ENCODE measurements at regions not wholly inside any gene's neighbourhood (a gene's known extent, or its start where the extent isn't known, plus 50 kb on each side); places are given as distances from the start of the nearest gene placed in this dataset.

DNA sequence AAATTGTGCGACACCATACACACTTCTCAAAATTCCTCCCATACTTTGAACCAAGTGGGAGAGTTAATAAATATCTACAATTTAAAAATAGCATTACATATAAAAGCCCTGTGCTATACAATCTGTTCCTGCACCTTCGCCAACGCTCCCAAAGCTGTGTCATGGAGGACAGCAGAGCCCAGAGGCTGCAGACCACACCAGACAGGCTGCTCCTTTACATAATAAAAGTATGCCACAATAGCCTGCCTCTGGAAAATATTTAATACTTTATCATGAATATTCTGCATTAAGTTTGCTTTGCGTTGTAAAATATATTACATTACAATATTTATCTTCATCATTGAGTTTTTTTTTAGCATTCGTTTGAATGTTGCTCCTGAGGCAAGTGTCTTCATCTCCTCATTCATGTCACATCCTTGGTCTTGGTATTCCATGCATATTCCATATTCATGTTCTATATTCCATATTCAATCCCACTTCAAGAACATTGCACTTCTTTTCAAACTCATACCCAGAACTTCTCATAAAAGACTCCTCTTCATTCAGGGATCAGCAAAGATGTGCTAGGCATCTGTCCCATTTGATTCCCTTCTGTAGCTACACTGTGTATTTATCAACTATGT lies 663.9 kb downstream of the POM121L12 start:
- DNase-seq (ENCODE audit: low spot score) = no peak

DNA sequence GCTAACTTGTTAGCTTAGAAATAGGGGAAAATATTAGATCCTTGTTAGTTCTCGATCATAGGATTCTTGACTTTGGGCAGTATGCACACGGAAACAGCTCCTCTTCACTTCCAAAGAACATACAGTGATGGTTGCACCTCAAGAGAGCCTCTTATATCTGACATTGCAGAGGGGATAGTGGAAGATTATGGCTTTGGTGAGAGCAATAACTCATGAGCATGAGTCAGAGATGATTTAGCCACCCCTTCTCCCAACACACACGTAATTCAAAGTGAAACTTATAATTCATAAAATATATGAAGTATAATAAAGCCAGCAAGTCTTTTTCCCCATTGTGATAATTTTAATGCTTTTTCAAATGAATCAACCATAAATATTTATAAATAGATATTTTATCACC lies 683.7 kb downstream of the POM121L12 start:
- DNase-seq (ENCODE audit: low spot score) = no peak

DNA sequence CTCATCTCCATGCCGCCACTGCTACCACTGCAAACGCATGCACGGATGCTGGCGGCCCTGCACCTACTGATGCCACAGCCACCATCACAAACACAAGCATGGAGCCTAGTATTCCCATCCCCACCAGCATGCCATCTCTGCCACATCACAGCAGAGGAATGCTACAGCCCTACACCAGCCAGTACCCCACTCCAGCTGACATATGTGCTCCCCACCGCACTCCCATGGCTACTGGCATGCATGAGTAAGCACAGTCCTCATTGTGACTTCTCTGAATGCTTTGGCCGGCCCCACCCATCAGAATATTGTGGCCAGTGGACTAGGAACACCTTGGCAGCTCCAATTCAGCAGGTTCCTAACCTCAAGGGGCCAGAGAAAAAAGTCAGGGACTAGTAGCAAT lies 705.5 kb downstream of the POM121L12 start:
- no peak for DNase-seq (ENCODE audit: low spot score)

DNA sequence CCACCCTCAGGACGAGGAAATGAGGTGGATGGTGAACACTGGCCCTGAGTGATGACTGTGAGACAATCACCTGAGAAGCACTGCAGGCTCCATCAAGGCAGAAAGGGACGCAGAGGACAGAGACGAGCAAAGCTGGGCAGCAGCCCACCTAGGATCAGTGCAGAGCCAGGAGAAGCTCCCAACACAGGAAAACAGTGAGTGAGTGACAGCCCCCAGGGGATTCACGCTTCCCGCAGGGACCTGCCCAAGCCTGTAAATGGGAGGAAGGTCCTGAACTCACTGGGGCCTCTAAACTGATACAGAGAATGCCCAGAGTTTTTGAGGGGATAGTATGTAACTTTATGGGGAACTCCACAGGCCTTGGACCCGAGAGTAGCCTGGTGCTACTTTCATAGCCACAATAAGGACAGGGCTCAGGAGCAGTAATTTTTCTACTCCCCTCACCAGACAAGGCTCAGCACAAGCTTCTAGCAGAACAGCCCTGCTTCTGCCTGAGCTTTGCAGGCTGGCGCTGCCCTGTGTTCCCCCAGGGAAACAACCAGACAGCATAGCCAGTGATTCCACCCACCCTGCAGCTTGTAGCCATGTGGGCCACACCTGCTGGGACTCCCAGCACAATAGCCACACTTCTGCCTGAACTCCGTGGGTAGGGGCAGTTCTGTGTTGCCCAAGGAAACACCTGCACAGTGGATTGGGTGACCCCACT lies 708.4 kb downstream of the POM121L12 start:
- no peak for DNase-seq (ENCODE audit: low spot score)

DNA sequence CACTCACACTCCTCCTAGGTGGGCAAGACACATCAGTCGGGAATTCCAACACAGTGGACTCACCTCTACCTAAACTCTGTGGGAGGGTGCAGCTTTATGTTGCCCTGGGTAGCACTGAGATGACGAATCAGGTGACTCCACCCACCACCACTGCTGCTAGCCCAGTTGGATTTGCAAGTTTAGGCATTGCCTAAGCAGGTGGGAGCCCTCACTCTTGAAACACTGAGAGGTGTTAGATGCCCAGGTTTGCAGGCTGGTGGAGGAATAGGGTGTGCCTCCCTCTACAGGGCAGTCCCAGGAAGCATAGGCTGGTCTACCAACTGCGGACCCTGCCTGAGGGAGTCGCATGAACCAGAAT lies 708.9 kb downstream of the POM121L12 start:
- no peak for DNase-seq (ENCODE audit: low spot score)

DNA sequence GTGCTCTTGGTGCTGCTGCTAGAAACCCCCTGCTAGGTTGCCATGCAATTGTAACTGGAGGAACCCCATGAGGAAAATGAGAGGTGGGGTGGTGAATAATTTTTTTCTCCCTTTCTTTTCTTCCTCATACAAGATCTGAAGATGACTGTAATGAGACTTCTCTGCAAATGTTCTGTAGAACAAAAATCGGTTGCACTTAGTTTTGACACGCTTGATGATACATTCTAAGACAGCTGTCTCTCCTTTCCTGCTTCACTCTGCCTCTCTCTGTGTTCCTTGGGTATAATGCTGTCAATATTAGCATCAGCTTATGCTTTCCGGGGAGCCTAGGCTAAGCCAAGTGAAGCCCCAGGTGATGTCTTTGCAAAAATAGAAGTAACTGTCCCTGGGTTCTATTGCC lies 721.5 kb downstream of the POM121L12 start:
- no peak for DNase-seq (ENCODE audit: low spot score)

DNA sequence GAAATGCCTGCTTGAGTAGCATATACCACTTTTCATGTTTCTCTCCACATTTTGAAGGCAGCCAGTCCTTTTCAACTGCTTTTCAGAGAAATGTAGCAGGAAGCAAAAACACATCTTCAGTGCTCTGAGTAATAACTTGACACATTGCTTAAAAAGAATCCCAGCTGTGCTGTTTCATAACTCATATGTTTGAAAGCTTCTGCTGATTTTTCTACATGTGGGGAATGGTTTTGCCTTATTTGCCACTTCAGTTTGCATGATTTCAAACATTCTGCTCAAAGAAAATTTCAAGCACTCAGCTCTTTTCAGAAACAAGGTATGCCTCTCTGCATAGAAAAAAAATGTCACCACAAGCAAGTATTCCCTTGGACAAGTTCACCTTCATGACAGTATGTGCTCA lies 732.8 kb downstream of the POM121L12 start:
- DNase-seq (ENCODE audit: low spot score) = no peak

DNA sequence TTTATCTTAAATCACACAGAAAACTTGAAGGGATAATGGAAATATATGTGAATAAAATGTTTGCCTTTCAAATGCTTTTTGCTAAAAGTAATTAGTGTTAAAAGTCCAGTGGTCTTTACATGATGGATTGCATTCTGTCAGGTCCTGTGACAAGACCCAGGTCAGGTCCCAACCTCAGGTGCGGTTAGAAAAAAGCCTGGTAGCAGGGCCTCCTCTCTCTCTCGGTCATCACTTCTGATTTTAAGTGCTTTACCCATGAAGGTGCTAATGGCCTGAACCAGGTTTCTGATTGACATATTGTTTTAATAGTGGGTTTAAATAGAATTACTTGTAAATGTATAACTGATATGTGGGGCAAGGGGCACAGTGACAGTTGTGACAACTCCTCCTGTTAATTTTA lies 736.3 kb downstream of the POM121L12 start:
- DNase-seq (ENCODE audit: low spot score) = no peak

DNA sequence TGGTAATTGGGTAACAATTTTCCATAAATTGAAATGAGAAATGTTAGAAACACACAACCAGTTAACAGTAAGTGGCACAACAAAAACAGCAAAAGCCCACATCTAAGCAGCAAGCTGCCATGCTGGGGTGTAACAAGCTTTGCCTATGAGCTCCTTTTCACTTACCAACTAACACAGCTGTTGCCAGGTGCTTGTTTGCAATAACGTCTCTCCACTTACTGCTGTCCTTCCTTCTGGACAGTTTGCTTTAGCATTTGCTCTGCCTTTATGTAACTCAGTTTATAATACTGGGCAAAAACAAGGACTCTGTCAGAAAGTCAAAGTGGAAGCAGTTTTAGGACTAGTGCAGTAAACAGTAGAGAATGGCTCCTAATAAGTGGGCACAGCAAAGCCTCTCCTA lies 740.9 kb downstream of the POM121L12 start:
- no peak for DNase-seq (ENCODE audit: low spot score)

DNA sequence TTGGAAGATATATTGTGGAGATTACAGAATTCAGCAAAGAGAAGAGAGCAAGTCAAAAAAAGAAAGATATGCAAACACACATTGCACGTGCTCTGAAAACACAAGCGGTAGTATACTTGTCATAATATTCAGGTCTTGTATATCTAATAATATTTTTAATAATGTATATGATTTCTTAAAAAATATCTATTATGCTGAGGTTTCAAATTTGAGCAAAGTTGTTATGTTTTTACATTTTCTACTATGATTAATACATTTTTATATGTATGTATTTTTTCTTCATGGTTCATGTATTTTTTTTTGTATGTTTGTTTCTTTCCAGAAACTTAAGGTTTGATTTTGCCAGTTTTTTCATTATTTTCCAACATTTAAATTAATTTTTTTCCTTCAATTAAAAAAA lies 752.4 kb upstream of the VSTM2A start:
- DNase-seq (ENCODE audit: low spot score) = no peak

DNA sequence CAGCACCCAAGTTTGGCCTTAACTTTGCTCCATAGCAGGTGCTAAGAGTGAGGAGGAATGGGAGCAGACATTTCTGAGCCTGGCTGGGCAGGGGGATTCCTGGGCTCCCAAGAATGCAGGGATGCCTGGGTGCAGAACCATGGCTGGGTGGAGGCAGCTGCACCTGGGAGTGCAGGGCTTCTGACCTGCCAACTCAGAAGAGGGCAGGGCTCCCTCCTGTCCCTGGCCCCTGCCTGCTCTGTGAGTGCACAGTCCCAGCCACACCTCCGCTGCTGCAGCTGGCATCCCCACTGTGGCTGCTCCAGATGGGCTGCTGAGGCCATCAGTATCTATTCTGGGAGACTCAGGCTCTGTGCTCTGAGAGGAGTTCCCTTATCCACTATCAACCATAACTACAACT lies 747.4 kb upstream of the VSTM2A start:
- no peak for DNase-seq (ENCODE audit: low spot score)

DNA sequence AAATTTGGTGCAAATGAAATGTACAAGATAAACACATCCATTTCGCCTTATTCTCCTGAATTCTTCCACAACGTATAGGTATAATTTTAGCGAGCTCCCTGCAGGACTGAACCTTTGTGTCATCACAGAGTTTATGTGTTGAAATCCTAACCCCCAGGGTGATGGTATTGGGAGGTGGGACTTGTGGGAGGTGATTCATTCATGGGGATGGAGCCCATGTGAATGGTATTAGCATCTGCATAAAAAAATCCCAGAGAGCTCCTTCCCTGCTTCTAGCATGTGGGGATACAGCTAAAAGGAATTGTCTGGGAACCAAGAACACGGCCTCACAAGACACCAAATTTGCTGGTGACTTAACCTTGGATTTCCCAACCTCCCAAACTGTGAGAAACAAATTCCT lies 741.4 kb upstream of the VSTM2A start:
- no peak for DNase-seq (ENCODE audit: low spot score)

DNA sequence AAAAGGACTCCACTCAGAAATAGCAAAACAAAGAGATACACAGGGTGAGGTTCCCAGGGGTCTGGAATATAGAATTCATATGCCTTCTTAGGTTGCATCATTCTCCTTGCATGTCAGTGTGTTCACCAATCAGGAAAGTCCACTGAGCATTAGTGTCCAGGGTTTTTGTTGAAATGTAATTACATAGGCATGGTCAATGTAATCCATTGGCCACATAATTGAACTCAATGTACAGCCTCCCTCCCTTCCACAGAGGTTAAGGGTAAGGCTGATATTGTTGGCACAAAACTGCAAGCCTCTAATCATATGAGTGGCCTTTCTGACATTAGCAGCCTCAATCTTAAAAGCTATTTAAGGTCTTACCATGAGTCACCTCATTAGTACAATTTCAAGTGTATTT lies 736.1 kb upstream of the VSTM2A start:
- DNase-seq (ENCODE audit: low spot score) = no peak

DNA sequence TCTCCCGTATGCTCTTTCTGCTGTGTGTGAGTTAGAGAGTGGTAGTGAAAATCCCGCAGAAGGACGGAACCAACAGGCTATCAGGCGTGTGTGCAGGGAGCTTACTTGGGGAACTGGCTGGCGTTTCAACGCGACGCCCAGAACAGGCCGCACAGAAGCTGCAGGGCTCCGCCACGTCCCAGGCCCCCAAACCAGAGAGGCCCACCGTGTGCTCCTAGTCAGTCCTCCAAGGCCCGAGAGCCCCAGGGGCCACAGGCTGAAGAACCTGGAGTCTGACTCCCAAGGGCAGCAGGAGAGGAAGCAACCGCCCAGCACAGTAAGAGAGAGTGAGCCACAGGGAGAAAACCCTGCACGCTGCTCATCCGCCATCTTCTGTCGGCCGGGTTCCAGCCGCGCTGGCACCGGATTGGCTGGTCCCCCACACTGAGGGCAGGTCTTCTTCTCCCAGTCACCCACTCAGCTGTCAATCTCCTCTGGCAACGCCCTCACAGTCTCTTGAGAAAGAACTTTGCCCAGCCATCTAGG lies 730.6 kb upstream of the VSTM2A start:
- DNase-seq (ENCODE audit: low spot score) = no peak

DNA sequence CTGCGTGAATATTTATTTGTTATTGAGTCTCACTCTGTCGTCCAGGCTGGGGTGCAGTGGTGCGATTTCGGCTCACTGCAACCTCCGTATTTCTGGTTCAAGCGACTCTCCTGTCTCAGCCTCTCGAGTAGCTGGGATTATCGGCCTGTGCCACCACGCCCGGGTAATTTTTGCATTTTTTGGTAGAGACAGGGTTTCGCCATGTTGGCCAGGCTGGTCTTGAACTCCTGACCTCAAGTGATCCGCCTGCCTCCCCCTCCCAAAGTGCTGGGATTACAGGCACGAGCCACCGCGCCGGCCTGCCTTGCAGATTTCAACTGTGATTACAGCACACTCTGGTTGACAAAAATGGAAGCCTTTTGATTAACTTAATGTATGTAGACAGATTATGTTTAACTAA lies 730.0 kb upstream of the VSTM2A start:
- no peak for DNase-seq (ENCODE audit: low spot score)

DNA sequence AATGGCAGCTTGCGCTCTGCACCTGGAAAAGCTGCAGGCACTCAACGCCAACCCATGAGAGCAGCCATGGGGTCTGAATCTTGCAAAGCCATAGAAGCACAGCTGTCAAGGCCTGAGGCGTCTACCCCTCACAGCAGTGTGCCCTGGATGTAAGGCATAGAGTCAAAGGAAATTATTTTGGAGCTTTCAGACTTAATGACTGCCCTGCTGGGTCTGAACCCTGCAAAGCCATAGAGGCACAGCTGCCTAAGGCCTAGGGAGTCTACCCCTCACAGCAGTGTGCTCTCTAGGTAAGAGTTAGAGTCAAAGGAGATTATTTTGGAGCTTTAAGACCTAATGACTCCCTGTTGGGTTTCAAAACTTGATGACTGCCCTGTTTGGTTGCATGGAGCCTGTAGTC lies 706.9 kb upstream of the VSTM2A start:
- DNase-seq (ENCODE audit: low spot score) = no peak

DNA sequence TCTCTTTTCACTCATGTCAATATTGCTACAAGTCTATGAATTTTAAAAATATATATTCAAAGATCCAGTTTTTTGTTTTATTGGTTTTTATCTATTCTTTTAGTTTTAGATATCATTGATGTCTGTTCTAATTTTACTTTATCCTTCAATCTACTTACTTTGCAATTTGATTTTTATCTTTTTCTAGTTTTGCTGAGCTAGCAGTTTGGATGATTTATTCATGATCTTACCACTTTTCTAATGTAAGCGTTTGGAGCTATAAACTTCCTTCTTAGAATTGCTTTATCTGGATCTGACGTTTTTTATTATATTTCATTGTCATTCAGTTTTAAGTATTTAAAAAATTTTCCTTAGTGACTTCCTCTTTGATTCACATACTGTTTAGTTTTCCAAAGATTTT lies 664.5 kb upstream of the VSTM2A start:
- no peak for DNase-seq (ENCODE audit: low spot score)

DNA sequence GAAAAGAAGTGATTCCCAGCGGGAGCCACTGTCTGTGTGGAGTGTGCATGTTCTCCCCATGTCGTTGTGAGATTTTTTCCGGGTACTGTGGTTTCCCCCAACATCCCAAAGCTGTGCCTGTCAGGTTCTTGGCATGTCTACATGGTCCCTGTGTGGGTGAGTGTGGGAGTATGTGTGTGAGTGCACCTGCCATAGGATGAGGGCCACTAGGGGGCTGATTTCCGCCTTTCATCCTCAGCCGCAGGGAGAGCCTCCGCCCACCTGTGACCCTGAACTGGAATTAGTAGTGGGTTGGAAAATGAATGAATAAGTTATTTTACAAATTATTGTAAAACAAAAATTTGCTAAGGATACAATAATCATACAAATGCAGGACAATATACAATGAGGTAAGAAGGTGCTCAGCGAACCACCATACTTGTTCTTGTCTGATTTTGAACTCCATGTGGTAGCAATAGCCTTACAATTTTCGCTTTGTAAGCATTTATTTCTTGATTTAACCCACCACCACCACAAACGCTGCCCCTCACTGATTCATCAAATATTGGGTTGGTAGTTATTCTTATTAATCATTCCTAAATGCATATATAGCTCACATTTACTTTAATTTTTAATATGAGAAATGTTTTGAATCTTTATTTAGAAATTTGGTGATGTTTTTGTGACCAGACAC lies 641.2 kb upstream of the VSTM2A start:
- DNase-seq (ENCODE audit: low spot score) = peak; percentile 13

DNA sequence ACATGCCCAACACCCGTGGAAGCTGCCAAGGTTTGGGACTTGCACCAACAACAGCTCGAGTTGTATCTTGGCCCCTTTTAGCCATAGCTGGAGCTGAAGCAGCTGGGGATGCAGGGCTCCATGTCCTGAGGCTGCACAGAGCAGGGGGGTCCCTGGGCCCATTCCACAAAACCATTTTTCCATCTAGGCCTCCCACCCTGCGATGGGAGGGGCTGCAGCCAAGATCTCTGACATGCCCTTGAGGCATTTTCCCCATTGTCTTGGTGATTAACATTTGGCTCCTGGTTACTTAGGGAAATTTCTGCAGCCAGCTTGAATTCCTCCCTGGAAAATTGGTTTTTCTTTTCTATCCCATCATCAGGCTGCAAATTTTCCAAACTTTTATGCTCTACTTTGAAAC lies 637.8 kb upstream of the VSTM2A start:
- DNase-seq (ENCODE audit: low spot score) = no peak

DNA sequence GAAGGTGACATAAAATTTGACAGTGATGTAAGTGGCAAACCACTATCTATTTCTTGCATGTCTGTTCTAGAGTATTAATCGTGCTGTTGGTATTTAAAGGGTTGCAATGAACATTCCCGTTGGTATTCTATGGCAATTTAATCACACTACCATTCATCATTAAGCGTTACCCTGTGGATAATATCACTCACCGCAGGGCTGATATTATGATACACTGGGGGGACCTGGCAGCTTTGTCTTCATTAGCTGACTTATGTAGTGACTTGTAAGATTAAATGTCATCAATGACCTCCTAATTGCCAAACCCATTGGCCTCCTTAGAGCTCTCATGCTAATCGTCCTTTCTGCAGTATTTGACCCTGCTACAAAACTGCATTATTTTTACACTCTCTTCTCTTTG lies 624.5 kb upstream of the VSTM2A start:
- DNase-seq (ENCODE audit: low spot score) = no peak

DNA sequence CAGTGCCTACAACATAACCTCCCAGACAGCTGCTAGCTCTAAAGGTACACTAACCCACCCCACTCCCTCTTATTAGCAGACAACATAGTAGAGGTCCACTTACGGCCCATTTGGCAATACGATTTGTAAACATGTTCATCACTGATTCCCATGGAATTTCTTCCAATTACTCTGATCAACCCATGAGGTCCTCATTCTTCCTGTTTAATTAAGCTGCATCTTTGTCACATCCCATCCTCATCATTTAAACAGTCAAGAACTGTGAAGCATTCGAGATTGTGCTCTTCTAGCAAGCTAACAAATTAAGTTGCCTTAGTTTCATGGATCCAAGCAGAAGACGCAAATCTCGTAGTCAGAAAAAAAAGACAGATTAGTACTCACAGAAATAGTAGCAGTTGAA lies 622.2 kb upstream of the VSTM2A start:
- no peak for DNase-seq (ENCODE audit: low spot score)

DNA sequence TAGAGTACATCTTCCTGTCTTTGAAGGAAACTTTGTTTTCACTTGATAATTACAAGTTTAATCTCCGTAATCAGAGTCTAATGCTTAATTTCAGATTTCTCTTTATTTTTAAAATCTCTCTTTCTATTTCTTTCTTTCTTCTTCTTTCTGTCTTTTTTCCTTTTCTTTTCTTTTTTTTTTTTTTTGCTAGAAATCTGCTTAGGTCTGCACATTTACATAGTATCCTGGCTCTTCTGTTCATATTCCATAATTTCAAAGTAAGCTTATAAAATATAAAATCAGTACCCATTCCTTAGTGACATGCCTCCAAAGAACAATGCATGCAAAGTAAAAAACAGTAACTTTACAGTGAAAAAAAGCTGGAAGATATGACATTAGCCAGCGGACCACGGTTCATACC lies 601.7 kb upstream of the VSTM2A start:
- no peak for DNase-seq (ENCODE audit: low spot score)

DNA sequence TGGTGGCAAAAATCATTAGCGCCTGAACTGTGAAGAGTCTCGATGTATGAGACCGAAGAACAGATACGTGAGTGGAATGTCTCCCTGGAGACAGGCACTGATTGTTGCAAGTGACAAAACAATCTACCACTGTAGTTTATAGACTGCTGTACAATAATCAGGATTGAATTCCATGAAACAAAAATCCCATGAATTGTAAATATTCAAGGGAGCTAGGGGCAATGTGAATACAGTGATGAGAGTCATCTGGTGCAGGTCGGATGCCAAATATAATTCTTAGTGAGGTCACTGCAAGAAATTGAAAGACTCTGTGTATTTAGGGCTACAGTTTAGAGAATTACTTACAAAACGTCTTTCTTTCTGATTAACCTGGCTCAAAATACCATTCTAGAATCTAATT lies 594.4 kb upstream of the VSTM2A start:
- no peak for DNase-seq (ENCODE audit: low spot score)
